ENCODE measurements at regions not wholly inside any gene's neighbourhood (a gene's known extent, or its start where the extent isn't known, plus 50 kb on each side); places are given as distances from the start of the nearest gene placed in this dataset.

DNA sequence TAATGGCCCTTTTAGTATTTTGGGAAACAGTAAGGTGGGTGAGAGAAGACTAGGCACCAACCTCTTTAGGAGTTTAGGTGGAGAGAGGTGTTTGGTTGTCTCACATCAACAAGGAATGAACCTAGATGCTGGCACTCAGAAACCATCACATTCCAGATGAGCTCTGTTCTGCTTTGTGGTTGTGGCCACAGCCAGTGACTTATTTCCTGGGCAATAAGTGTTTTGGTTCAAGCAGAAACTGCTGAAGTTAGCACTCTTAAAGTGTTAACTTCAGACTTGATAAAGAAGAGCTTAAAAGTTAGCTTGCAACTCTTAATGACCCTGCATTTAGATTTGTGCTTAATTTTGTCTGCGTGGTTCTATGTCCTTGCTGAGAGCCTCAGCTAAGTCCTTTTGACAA, 929.2 kb downstream of the SLC4A3 start:
- no CpG with 5 or more reads among the region's 1 CpG for WGBS (ENCODE audit: extremely low coverage, insufficient read length, low lambda C conversion rate)
- no peak overlapping the region for H3K4me3 Mint-ChIP-seq

More for the DNA sequence above, 929.2 kb downstream of the SLC4A3 start:
- Histone ChIP-seq H2AFZ (ENCODE audit: low read length) (no peak overlapping the region), H3K9me3 (ENCODE audit: control insufficient read depth, low read depth, low read length) (no peaks in the 10 kb centered on the region), H3K27me3 (ENCODE audit: insufficient read depth, low read length) (no peaks in the 10 kb centered on the region), H3T11ph (ENCODE audit: low read length) (no peak overlapping the region), H4K91ac (ENCODE audit: insufficient read length, low read depth, low read length) (no peak overlapping the region), H3K9ac (ENCODE audit: extremely low read depth, insufficient read length, low read length) (no peak overlapping the region), H3K18ac (ENCODE audit: insufficient read length, low read depth, low read length) (no peak overlapping the region), H2BK20ac (ENCODE audit: low read depth, low read length, poor library complexity, severe bottlenecking) (no peak overlapping the region), H3K4ac (ENCODE audit: low read depth, low read length) (no peak overlapping the region), H3K79me1 (ENCODE audit: insufficient read depth, low read depth, low read length, poor library complexity, severe bottlenecking) (no peaks in the 10 kb centered on the region), H2BK120ac (ENCODE audit: low read depth, low read length, poor library complexity, severe bottlenecking) (no peak overlapping the region), H3K27ac (ENCODE audit: insufficient read length, low read depth, low read length) (no peak overlapping the region), H2BK12ac (ENCODE audit: insufficient read length, low read depth, low read length) (no peak overlapping the region), H2BK5ac (ENCODE audit: insufficient read length, low read length) (no peak overlapping the region), H4K20me1 (ENCODE audit: control insufficient read depth, insufficient read depth, insufficient read length) (no peaks in the 10 kb centered on the region), H2AK5ac (ENCODE audit: insufficient read length, low read length) (no peak overlapping the region), H3K23me2 (ENCODE audit: insufficient read length, low read depth, low read length, poor library complexity, severe bottlenecking) (no peaks in the 10 kb centered on the region), H3K79me2 (ENCODE audit: insufficient read depth, low read length) (no peaks in the 10 kb centered on the region), H4K5ac (ENCODE audit: insufficient read length, low read depth, low read length) (no peak overlapping the region), H3K4me1 (ENCODE audit: insufficient read depth, low read length) (no peaks in the 10 kb centered on the region), H3K4me2 (ENCODE audit: insufficient read depth, insufficient read length, low read length) (no peak overlapping the region), H3K23ac (ENCODE audit: insufficient read length, low read depth, low read length) (no peak overlapping the region), H4K8ac (replicated peaks; ENCODE audit: insufficient read length, low read depth, low read length) (no peak overlapping the region), H3K14ac (ENCODE audit: insufficient read depth, low read length) (no peak overlapping the region), H3K56ac (ENCODE audit: insufficient read length, low read depth, low read length) (no peak overlapping the region), H2BK15ac (ENCODE audit: low read depth, low read length) (no peak overlapping the region)
- no peak for DNase-seq
- H3K9me3 Mint-ChIP-seq = peaks cover 0 to 2% of the 10 kb centered on the region in 2 experiments; a peak in 2 of 5 replicates
- H3K4me1 Mint-ChIP-seq = no peaks in the 10 kb centered on the region
- H3K27ac Mint-ChIP-seq = no peak overlapping the region
- peaks cover 1% of the 10 kb centered on the region; the same call in 1 of the 2 replicates for H3K27me3 Mint-ChIP-seq (ENCODE audit: low read depth)
- TF ChIP-seq, protein P1, sequence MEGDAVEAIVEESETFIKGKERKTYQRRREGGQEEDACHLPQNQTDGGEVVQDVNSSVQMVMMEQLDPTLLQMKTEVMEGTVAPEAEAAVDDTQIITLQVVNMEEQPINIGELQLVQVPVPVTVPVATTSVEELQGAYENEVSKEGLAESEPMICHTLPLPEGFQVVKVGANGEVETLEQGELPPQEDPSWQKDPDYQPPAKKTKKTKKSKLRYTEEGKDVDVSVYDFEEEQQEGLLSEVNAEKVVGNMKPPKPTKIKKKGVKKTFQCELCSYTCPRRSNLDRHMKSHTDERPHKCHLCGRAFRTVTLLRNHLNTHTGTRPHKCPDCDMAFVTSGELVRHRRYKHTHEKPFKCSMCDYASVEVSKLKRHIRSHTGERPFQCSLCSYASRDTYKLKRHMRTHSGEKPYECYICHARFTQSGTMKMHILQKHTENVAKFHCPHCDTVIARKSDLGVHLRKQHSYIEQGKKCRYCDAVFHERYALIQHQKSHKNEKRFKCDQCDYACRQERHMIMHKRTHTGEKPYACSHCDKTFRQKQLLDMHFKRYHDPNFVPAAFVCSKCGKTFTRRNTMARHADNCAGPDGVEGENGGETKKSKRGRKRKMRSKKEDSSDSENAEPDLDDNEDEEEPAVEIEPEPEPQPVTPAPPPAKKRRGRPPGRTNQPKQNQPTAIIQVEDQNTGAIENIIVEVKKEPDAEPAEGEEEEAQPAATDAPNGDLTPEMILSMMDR (conservative IDR thresholded peaks at IDR 0.05) = no peak
- H3K36me3 Mint-ChIP-seq (ENCODE audit: insufficient read depth in 1 of 3, low read depth in 3 of 3) = no peaks in the 10 kb centered on the region
